GM23248 (cell line): ENCODE measurements at regions not wholly inside any gene's neighbourhood (a gene's known extent, or its start where the extent isn't known, plus 50 kb on each side); places are given as distances from the start of the nearest gene placed in this dataset.

Experiments used
- DNase-seq: peaks from one replicate; pipeline ENCODE4 v3.0.0-alpha.2; 2015
- H2AFZ ChIP-seq: fragments of 200-600 bp; sonication (generic); 2 replicates; pipeline ENCODE4 v1.6.1; 2016; ENCODE audit warnings: antibody characterized with exemption
- H3F3A ChIP-seq: fragments of 200-600 bp; sonication (generic); 2 replicates; pipeline ENCODE4 v1.6.1; 2016; ENCODE audit warnings: mild to moderate bottlenecking, antibody characterized with exemption, mixed run types; ENCODE audit not compliant: insufficient read depth
- H3K27ac ChIP-seq: fragments of 200-600 bp; sonication (generic); 2 replicates; pipeline ENCODE4 v1.5.1; 2016; ENCODE audit warnings: mild to moderate bottlenecking
- H3K27me3 ChIP-seq: fragments of 200-600 bp; sonication (generic); replicated peaks from 2 replicates; pipeline ENCODE4 v1.6.1; 2016; ENCODE audit warnings: mild to moderate bottlenecking; ENCODE audit not compliant: insufficient read depth
- H3K36me3 ChIP-seq: fragments of 200-600 bp; sonication (generic); 2 replicates; pipeline ENCODE4 v1.6.1; 2016; ENCODE audit warnings: low read depth, mild to moderate bottlenecking
- H3K4me1 ChIP-seq: fragments of 200-600 bp; sonication (generic); 2 replicates; pipeline ENCODE4 v1.6.1; 2016; ENCODE audit warnings: mild to moderate bottlenecking; ENCODE audit not compliant: insufficient read depth
- H3K4me2 ChIP-seq: fragments of 200-600 bp; sonication (generic); one replicate; pipeline ENCODE4 v1.6.1; 2016; ENCODE audit warnings: mild to moderate bottlenecking; ENCODE audit not compliant: unreplicated experiment
- H3K4me3 ChIP-seq: fragments of 200-600 bp; sonication (generic); 2 replicates; pipeline ENCODE4 v1.5.1; 2016; ENCODE audit warnings: mild to moderate bottlenecking
- H3K79me2 ChIP-seq: fragments of 200-600 bp; sonication (generic); 2 replicates; pipeline ENCODE4 v1.6.1; 2016; ENCODE audit warnings: mild to moderate bottlenecking; ENCODE audit not compliant: insufficient read depth
- H3K9ac ChIP-seq: fragments of 200-600 bp; sonication (generic); 2 replicates; pipeline ENCODE4 v1.6.1; 2016; ENCODE audit warnings: mild to moderate bottlenecking
- H3K9me2 ChIP-seq: fragments of 200-600 bp; sonication (generic); 2 replicates; pipeline ENCODE4 v1.6.1; 2016; ENCODE audit warnings: mixed run types, mild to moderate bottlenecking, moderate library complexity; ENCODE audit not compliant: insufficient read depth
- H3K9me3 ChIP-seq: fragments of 200-600 bp; sonication (generic); one replicate; pipeline ENCODE4 v1.6.1; 2017; ENCODE audit warnings: low read depth
- H4K20me1 ChIP-seq: fragments of 200-600 bp; sonication (generic); 2 replicates; pipeline ENCODE4 v1.6.0; 2016; ENCODE audit not compliant: insufficient read depth
- EZH2 ChIP-seq: fragments of 200-600 bp; sonication (generic); IDR thresholded peaks from 2 replicates; pipeline ENCODE4 v1.6.1; 2018; ENCODE audit warnings: antibody characterized with exemption, mild to moderate bottlenecking; ENCODE audit not compliant: insufficient read depth, poor library complexity, severe bottlenecking
- EZH2phosphoT487 ChIP-seq: fragments of 200-600 bp; sonication (generic); IDR thresholded peaks from 2 replicates; pipeline ENCODE4 v1.6.1; 2018; ENCODE audit warnings: antibody characterized with exemption, moderate library complexity, mild to moderate bottlenecking, low read depth; ENCODE audit not compliant: insufficient read depth
- WGBS, 2 experiments: methylation state at CpG; one replicate each; pipeline ENCODE4 v1.1.6; 2015 to 2017; ENCODE audit warnings: low lambda C conversion rate in 2 of 2, low coverage in 1 of 2; ENCODE audit errors: missing lambda C conversion rate in 2 of 2; 5-methylcytosine and 5-hydroxymethylcytosine counted together
- in situ Hi-C: fragments of 300-500 bp; cut with MboI; formaldehyde crosslinking; loops from 2 replicates; pipeline ENCODE4 v1.15.0; 2020

DNA sequence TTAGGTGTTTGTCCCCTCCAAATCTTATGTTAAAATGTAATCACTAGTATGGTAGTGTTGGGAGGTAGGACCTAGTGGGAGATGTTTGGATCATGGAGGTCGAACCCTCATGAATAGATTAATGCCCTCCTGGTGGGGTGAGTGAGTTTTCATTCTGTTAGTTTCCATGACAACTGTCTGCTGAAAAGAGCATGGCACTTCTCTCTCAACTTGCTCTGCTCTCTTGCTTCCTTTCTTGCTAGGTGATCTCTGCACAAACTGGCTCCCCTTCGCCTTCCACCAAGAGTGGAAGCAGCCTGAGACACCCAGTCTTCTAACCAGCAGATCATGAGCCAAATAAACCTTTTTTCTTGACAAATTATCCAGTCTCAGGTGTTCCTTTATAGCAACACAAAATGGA, 853.9 kb downstream of the SORCS1 start:
- Histone ChIP-seq H3K4me2 (no peak overlapping the region), H3K9ac (no peak overlapping the region), H3K4me3 (no peak overlapping the region), H3K79me2 (no peaks in the 10 kb centered on the region), H3K9me3 (no peaks in the 10 kb centered on the region), H3K4me1 (no peaks in the 10 kb centered on the region), H3K36me3 (no peaks in the 10 kb centered on the region), H4K20me1 (no peaks in the 10 kb centered on the region), H3F3A (no peaks in the 10 kb centered on the region), H3K9me2 (no peaks in the 10 kb centered on the region), H3K27ac (no peak overlapping the region), H2AFZ (no peak overlapping the region), H3K27me3 (no peaks in the 10 kb centered on the region)
- no peak for TF ChIP-seq EZH2phosphoT487
- no peak for TF ChIP-seq EZH2
- in situ Hi-C loops: no loop called here
- 18 to 19% methylated on average over 2 of the region's 2 CpGs for WGBS, 2 experiments
- no peak for DNase-seq

GRCh38 chr10:106309376-106309775, 855.1 kb downstream of the SORCS1 start:
- H3K79me2 ChIP-seq: no peaks in the 10 kb centered on the region
- 10 to 14% methylated on average over 2 of the region's 2 CpGs for WGBS, 2 experiments
- H2AFZ ChIP-seq: no peak overlapping the region
- no peak overlapping the region for H3K27ac ChIP-seq
- in situ Hi-C loops: no loop called here
- H3K9ac ChIP-seq: no peak overlapping the region
- no peaks in the 10 kb centered on the region for H3K27me3 ChIP-seq
- no peak overlapping the region for H3K4me3 ChIP-seq
- no peaks in the 10 kb centered on the region for H3K9me3 ChIP-seq
- no peaks in the 10 kb centered on the region for H3K9me2 ChIP-seq
- no peaks in the 10 kb centered on the region for H4K20me1 ChIP-seq
- no peak overlapping the region for H3K4me2 ChIP-seq
- no peak for DNase-seq
- no peak for TF ChIP-seq EZH2phosphoT487
- no peak for TF ChIP-seq EZH2
- H3K36me3 ChIP-seq: no peaks in the 10 kb centered on the region
- no peaks in the 10 kb centered on the region for H3F3A ChIP-seq
- no peaks in the 10 kb centered on the region for H3K4me1 ChIP-seq

GRCh38 chr10:106308284-106308683, 856.2 kb downstream of the SORCS1 start:
- Histone ChIP-seq H3K9me3 (no peaks in the 10 kb centered on the region), H3F3A (no peaks in the 10 kb centered on the region), H3K4me1 (no peaks in the 10 kb centered on the region), H3K27me3 (no peaks in the 10 kb centered on the region), H3K9ac (no peak overlapping the region), H3K4me2 (no peak overlapping the region), H3K9me2 (no peaks in the 10 kb centered on the region), H3K4me3 (no peak overlapping the region), H3K36me3 (no peaks in the 10 kb centered on the region), H2AFZ (no peak overlapping the region), H4K20me1 (no peaks in the 10 kb centered on the region), H3K27ac (no peak overlapping the region), H3K79me2 (no peaks in the 10 kb centered on the region)
- in situ Hi-C loops: no loop called here
- TF ChIP-seq EZH2 (no peak), EZH2phosphoT487 (no peak)
- 22 to 30% methylated on average over 2 of the region's 2 CpGs for WGBS, 2 experiments
- DNase-seq: no peak

- H3K27ac ChIP-seq: no peak overlapping the region
- 5 to 12% methylated on average over 1 of the region's 1 CpG for WGBS, 2 experiments
- in situ Hi-C loops: no loop called here
- H3K9ac ChIP-seq: no peak overlapping the region
- no peaks in the 10 kb centered on the region for H3K9me3 ChIP-seq
- no peaks in the 10 kb centered on the region for H3K79me2 ChIP-seq
- no peak overlapping the region for H3K4me2 ChIP-seq
- no peaks in the 10 kb centered on the region for H4K20me1 ChIP-seq
- H3K36me3 ChIP-seq: no peaks in the 10 kb centered on the region
- H3K27me3 ChIP-seq: no peaks in the 10 kb centered on the region
- no peaks in the 10 kb centered on the region for H3K9me2 ChIP-seq
- no peak overlapping the region for H2AFZ ChIP-seq
- no peaks in the 10 kb centered on the region for H3F3A ChIP-seq
- no peaks in the 10 kb centered on the region for H3K4me1 ChIP-seq
- TF ChIP-seq EZH2 (no peak), EZH2phosphoT487 (no peak)
- no peak overlapping the region for H3K4me3 ChIP-seq
- DNase-seq: no peak
These were observed 860.5 kb downstream of the SORCS1 start for GRCh38 chr10:106304056-106304455.

- no peaks in the 10 kb centered on the region for H3K9me3 ChIP-seq
- no peaks in the 10 kb centered on the region for H3K79me2 ChIP-seq
- H3K4me1 ChIP-seq: no peaks in the 10 kb centered on the region
- no peaks in the 10 kb centered on the region for H3F3A ChIP-seq
- H4K20me1 ChIP-seq: no peaks in the 10 kb centered on the region
- 13 to 23% methylated on average over 4 of the region's 4 CpGs for WGBS, 2 experiments
- no peaks in the 10 kb centered on the region for H3K27me3 ChIP-seq
- H3K27ac ChIP-seq: no peak overlapping the region
- no peaks in the 10 kb centered on the region for H3K36me3 ChIP-seq
- in situ Hi-C loops: no loop called here
- H2AFZ ChIP-seq: no peak overlapping the region
- H3K9me2 ChIP-seq: no peaks in the 10 kb centered on the region
- no peak overlapping the region for H3K4me2 ChIP-seq
- TF ChIP-seq EZH2 (no peak), EZH2phosphoT487 (no peak)
- DNase-seq: no peak
- no peak overlapping the region for H3K9ac ChIP-seq
- no peak overlapping the region for H3K4me3 ChIP-seq
These were observed 861.5 kb downstream of the SORCS1 start for GRCh38 chr10:106302961-106303360.
